ENCODE measurements at regions not wholly inside any gene's neighbourhood (a gene's known extent, or its start where the extent isn't known, plus 50 kb on each side); places are given as distances from the start of the nearest gene placed in this dataset.

- TF ChIP-seq, protein P1, sequence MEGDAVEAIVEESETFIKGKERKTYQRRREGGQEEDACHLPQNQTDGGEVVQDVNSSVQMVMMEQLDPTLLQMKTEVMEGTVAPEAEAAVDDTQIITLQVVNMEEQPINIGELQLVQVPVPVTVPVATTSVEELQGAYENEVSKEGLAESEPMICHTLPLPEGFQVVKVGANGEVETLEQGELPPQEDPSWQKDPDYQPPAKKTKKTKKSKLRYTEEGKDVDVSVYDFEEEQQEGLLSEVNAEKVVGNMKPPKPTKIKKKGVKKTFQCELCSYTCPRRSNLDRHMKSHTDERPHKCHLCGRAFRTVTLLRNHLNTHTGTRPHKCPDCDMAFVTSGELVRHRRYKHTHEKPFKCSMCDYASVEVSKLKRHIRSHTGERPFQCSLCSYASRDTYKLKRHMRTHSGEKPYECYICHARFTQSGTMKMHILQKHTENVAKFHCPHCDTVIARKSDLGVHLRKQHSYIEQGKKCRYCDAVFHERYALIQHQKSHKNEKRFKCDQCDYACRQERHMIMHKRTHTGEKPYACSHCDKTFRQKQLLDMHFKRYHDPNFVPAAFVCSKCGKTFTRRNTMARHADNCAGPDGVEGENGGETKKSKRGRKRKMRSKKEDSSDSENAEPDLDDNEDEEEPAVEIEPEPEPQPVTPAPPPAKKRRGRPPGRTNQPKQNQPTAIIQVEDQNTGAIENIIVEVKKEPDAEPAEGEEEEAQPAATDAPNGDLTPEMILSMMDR (IDR thresholded peaks at IDR 0.05), result no peak
- TF ChIP-seq POLR2A (IDR thresholded peaks at IDR 0.05), result no peak
Observed at GRCh38 chr12:85405781-85406522, 125.9 kb downstream of the ALX1 start.

Data from lower leg skin (tissue), 3 donors.